ENCODE measurements at regions not wholly inside any gene's neighbourhood (a gene's known extent, or its start where the extent isn't known, plus 50 kb on each side); places are given as distances from the start of the nearest gene placed in this dataset.

DNA sequence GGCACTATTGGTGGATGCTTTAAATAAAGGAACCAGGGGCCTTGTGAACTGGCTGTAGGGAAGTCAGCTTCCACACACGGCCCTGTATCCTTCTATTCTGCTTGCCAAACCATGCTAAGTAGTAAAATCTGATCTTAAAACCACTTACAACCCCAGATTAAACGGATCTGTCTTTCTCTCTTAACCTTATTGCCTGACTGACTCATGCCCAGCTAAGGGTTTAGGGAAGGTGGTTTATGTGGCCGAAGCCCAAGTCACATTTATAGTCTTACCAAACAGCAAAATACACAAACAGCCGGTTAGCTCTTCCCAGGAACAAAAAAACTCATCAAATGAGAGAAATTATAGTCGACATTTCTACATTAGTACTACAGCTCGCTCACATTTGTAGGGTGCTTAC, 988.4 kb upstream of the TENM3 start:
- no peaks in the 10 kb centered on the region for H3K27me3 ChIP-seq (ENCODE audit: control insufficient read depth in 1 of 2, insufficient read depth in 2 of 2, low read length in 2 of 2)
- no peaks in the 10 kb centered on the region for H3K9me3 ChIP-seq (ENCODE audit: low read length)
- BruUV-seq (replicated peaks) = no TSS peak
- no peak overlapping the region for H3K27ac ChIP-seq (ENCODE audit: extremely low read length, insufficient read depth, low read length)
- no peaks in the 10 kb centered on the region for H3K4me1 ChIP-seq (ENCODE audit: insufficient read depth, low read length)
- intact Hi-C loops (cut with micrococcal nuclease; ENCODE audit: unreplicated experiment) (no loop called here), in situ Hi-C loops (cut with HindIII; ENCODE audit: extremely low pct_ligation_motif_present, low pct_unique_long_range_greater_than_20kb) (no loop called here)
- H3K36me3 ChIP-seq (replicated peaks in 1 of 2; ENCODE audit: control insufficient read depth in 1 of 2, insufficient read depth in 2 of 2, low read length in 2 of 2) = no peaks in the 10 kb centered on the region
- no peak overlapping the region for H2AFZ ChIP-seq (ENCODE audit: low read length)
- DNase-seq (ENCODE audit: low spot score) (no peak), ATAC-seq (no peak), FAIRE-seq (no peak)
- WGBS (ENCODE audit: low lambda C conversion rate) = 5% methylated on average over 6 of the region's 6 CpGs
- TF ChIP-seq SOX6 (IDR thresholded peaks at IDR 0.05) = no peak
- no peak for TF ChIP-seq SOX6 (CRISPR knock-in tag; IDR thresholded peaks at IDR 0.05)
- TF ChIP-seq, protein P1, sequence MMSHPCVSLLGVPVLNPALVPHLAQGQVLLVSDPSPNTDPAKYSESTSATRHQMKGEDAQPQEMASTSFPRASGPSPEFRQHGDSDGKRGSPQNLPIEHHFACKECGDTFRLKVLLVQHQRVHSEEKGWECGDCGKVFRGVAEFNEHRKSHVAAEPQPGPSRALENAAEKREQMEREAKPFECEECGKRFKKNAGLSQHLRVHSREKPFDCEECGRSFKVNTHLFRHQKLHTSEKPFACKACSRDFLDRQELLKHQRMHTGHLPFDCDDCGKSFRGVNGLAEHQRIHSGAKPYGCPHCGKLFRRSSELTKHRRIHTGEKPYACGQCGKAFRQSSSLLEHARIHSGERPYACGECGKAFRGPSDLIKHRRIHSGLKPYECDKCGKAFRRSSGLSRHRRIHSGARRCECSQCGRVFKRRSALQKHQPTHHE (CRISPR knock-in tag; IDR thresholded peaks at IDR 0.05; ENCODE audit: borderline replicate concordance) = no peak
- TF ChIP-seq, protein P2, sequence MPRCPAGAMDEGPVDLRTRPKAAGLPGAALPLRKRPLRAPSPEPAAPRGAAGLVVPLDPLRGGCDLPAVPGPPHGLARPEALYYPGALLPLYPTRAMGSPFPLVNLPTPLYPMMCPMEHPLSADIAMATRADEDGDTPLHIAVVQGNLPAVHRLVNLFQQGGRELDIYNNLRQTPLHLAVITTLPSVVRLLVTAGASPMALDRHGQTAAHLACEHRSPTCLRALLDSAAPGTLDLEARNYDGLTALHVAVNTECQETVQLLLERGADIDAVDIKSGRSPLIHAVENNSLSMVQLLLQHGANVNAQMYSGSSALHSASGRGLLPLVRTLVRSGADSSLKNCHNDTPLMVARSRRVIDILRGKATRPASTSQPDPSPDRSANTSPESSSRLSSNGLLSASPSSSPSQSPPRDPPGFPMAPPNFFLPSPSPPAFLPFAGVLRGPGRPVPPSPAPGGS (CRISPR knock-in tag; IDR thresholded peaks at IDR 0.05) = no peak
- H4K20me1 ChIP-seq (ENCODE audit: insufficient read depth, low read length) = no peaks in the 10 kb centered on the region
- ChIA-PET POLR2A (no interaction called here), CTCF (ENCODE audit: low intra/inter-chr PET ratio, low total read pairs) (no interaction called here)
- H3K9ac ChIP-seq (ENCODE audit: insufficient read depth, low read depth, low read length) = no peak overlapping the region
- no peaks in the 10 kb centered on the region for H3K79me2 ChIP-seq (ENCODE audit: insufficient read depth, low read length)
- H3K4me3 ChIP-seq (replicated peaks in 1 of 3; ENCODE audit: insufficient read depth in 1 of 3, low read depth in 2 of 3, low read length in 3 of 3) = no peak overlapping the region
- H3K4me2 ChIP-seq (ENCODE audit: low read depth, low read length) = no peak overlapping the region

DNA sequence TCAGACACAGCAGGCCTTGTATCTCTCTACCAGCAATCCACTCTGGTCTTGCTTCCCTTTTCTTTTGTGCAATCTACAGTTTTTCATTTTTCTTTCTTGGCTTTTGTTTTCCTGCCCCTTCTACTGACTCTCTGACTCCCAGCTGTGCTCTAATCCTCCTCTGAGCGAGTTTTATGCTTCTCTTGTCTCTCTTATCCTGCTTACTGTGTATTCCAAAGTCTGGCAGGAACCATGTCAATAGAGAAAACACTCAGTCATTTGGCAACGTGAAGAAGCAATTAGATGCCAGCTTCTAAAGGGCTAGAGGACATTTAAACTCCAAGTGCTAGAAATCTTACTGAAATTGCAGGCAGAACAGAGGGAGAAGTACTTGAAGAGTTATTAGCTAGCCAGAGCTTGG, 984.6 kb upstream of the TENM3 start:
- no peaks in the 10 kb centered on the region for H3K9me3 ChIP-seq (ENCODE audit: low read length)
- WGBS (ENCODE audit: low lambda C conversion rate) = 0% methylated on average over 2 of the region's 2 CpGs
- TF ChIP-seq ZMAT5 (CRISPR knock-in tag; IDR thresholded peaks at IDR 0.05; ENCODE audit: borderline replicate concordance, low read depth) (no peak), RXRB (CRISPR knock-in tag; IDR thresholded peaks at IDR 0.05; ENCODE audit: borderline replicate concordance) (no peak), ZNF460 (CRISPR knock-in tag; IDR thresholded peaks at IDR 0.05; ENCODE audit: borderline replicate concordance) (no peak), PHF20 (CRISPR knock-in tag; IDR thresholded peaks at IDR 0.05) (no peak), TMF1 (CRISPR knock-in tag; IDR thresholded peaks at IDR 0.05; ENCODE audit: low read depth) (no peak), KAT7 (CRISPR knock-in tag; IDR thresholded peaks at IDR 0.05; ENCODE audit: borderline replicate concordance) (no peak), SYNCRIP (IDR thresholded peaks at IDR 0.05; ENCODE audit: insufficient read depth, low read depth, low read length) (no peak), TRAFD1 (CRISPR knock-in tag; IDR thresholded peaks at IDR 0.05; ENCODE audit: borderline replicate concordance) (no peak), SNRNP70 (IDR thresholded peaks at IDR 0.05; ENCODE audit: low read depth, low read length) (no peak)
- TF ChIP-seq, protein P1 (CRISPR knock-in tag; IDR thresholded peaks at IDR 0.05; ENCODE audit: borderline replicate concordance) = no peak

More for the DNA sequence above, 984.6 kb upstream of the TENM3 start:
- no peaks in the 10 kb centered on the region for H3K79me2 ChIP-seq (ENCODE audit: insufficient read depth, low read length)
- in situ Hi-C loops (cut with HindIII; ENCODE audit: extremely low pct_ligation_motif_present, low pct_unique_long_range_greater_than_20kb) (no loop called here), intact Hi-C loops (cut with micrococcal nuclease; ENCODE audit: unreplicated experiment) (no loop called here)
- ChIA-PET CTCF (ENCODE audit: low intra/inter-chr PET ratio, low total read pairs) (no interaction called here), POLR2A (no interaction called here)
- no peak overlapping the region for H3K27ac ChIP-seq (ENCODE audit: extremely low read length, insufficient read depth, low read length)
- ATAC-seq (no peak), FAIRE-seq (no peak), DNase-seq (ENCODE audit: low spot score) (no peak)
- no TSS peak for BruUV-seq (replicated peaks)
- no peaks in the 10 kb centered on the region for H3K36me3 ChIP-seq (replicated peaks in 1 of 2; ENCODE audit: control insufficient read depth in 1 of 2, insufficient read depth in 2 of 2, low read length in 2 of 2)
- no peak overlapping the region for H3K4me2 ChIP-seq (ENCODE audit: low read depth, low read length)
- no peaks in the 10 kb centered on the region for H3K27me3 ChIP-seq (ENCODE audit: control insufficient read depth in 1 of 2, insufficient read depth in 2 of 2, low read length in 2 of 2)
- no peak overlapping the region for H3K9ac ChIP-seq (ENCODE audit: insufficient read depth, low read depth, low read length)
- no peaks in the 10 kb centered on the region for H3K4me1 ChIP-seq (ENCODE audit: insufficient read depth, low read length)
- H2AFZ ChIP-seq (ENCODE audit: low read length) = no peak overlapping the region
- H4K20me1 ChIP-seq (ENCODE audit: insufficient read depth, low read length) = no peaks in the 10 kb centered on the region
- no peak overlapping the region for H3K4me3 ChIP-seq (replicated peaks in 1 of 3; ENCODE audit: insufficient read depth in 1 of 3, low read depth in 2 of 3, low read length in 3 of 3)

Measured in HepG2 (cell line).